Right atrium auricular region (tissue), 2 donors: ENCODE measurements at regions not wholly inside any gene's neighbourhood (a gene's known extent, or its start where the extent isn't known, plus 50 kb on each side); places are given as distances from the start of the nearest gene placed in this dataset.

Experiments used
- DNase-seq: peaks from one replicate; pipeline ENCODE4 v3.0.0-alpha.2; 2019; ENCODE audit warnings: low spot score
- H3K27ac ChIP-seq, 2 donors: fragments of 200-600 bp; sonication (generic); 1 replicate in 1 of 2; 2 replicates in 1 of 2; pipeline ENCODE4 v1.5.1; 2016 to 2019
- H3K27me3 ChIP-seq, 2 donors: fragments of 200-600 bp; sonication (generic); one replicate each; pipeline versions ENCODE4 v1.5.1 to v1.6.0; 2017 to 2019
- H3K36me3 ChIP-seq: fragments of 200-600 bp; sonication (generic); one replicate; pipeline ENCODE4 v1.5.1; 2016
- H3K4me1 ChIP-seq, 2 donors: fragments of 200-600 bp; sonication (generic); one replicate each; pipeline versions ENCODE4 v1.5.1 to v1.6.0; 2017 to 2019
- H3K4me3 ChIP-seq, 2 donors: fragments of 200-600 bp; sonication (generic); 1 replicate in 1 of 2; 2 replicates in 1 of 2; pipeline ENCODE4 v1.5.1; 2017 to 2019; ENCODE audit warnings: mild to moderate bottlenecking in 1 of 2, moderate library complexity in 1 of 2
- H3K9me3 ChIP-seq, 2 donors: fragments of 200-600 bp; sonication (generic); one replicate each; pipeline ENCODE4 v1.5.1; 2019
- TF ChIP-seq, protein P1 (sequence below), 2 donors: fragments of 200-600 bp; sonication (generic); IDR thresholded peaks; one replicate each; pipeline ENCODE4 v1.5.1; 2019; ENCODE audit warnings: antibody characterized with exemption in 2 of 2

DNA sequence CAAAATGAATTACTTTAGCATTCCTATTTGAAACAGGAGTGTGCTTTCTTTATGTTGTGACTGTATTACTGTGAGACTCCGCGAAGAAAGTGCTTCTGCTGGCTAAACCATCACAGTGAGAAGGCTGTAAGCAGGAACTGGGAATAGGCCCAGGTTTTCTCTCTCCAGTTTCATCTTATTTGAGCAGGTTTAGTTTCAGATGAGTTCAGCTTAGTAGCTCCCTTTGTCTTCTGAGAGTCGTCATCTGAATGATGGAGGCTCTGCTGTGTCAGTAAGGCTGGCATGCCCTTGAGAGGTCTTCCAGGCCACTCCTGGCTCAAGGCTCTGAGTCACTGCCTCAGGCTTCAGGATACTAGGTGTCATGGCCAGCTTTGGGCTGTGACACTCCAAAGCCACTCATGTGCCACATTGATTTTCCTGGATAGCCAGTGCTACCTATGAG lies 205.6 kb upstream of the RGS6 start:
- TF ChIP-seq, protein P1, sequence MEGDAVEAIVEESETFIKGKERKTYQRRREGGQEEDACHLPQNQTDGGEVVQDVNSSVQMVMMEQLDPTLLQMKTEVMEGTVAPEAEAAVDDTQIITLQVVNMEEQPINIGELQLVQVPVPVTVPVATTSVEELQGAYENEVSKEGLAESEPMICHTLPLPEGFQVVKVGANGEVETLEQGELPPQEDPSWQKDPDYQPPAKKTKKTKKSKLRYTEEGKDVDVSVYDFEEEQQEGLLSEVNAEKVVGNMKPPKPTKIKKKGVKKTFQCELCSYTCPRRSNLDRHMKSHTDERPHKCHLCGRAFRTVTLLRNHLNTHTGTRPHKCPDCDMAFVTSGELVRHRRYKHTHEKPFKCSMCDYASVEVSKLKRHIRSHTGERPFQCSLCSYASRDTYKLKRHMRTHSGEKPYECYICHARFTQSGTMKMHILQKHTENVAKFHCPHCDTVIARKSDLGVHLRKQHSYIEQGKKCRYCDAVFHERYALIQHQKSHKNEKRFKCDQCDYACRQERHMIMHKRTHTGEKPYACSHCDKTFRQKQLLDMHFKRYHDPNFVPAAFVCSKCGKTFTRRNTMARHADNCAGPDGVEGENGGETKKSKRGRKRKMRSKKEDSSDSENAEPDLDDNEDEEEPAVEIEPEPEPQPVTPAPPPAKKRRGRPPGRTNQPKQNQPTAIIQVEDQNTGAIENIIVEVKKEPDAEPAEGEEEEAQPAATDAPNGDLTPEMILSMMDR (IDR thresholded peaks at IDR 0.05): no peak
- no peak overlapping the region for H3K4me3 ChIP-seq
- no peak for DNase-seq
- H3K36me3 ChIP-seq: peaks cover 14% of the 10 kb centered on the region
- no peaks in the 10 kb centered on the region for H3K27me3 ChIP-seq
- H3K27ac ChIP-seq: no peak overlapping the region
- no peaks in the 10 kb centered on the region for H3K4me1 ChIP-seq
- H3K9me3 ChIP-seq: no peaks in the 10 kb centered on the region

DNA sequence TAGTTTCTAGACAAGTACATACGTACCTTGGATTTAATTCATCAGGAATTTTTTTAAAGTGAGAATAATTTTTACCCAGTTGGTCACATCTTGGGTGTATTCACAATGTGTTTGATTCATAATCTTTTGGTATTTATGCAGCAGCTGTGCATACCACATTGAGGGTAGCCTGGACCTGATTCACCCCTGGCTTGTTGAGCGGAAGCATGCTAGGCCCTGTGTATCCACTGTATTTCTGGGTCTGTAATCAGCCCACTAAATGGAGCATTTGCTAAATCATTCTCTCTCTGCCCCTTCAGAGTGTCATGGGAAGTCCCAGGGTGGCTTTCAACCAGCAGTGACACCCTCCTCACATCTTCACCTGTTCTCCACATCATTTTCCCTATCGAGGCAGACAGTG lies 203.8 kb upstream of the RGS6 start:
- Histone ChIP-seq H3K27ac (no peak overlapping the region), H3K4me1 (no peaks in the 10 kb centered on the region), H3K36me3 (peaks cover 14% of the 10 kb centered on the region), H3K27me3 (no peaks in the 10 kb centered on the region), H3K4me3 (no peak overlapping the region), H3K9me3 (no peaks in the 10 kb centered on the region)
- TF ChIP-seq, protein P1 (IDR thresholded peaks at IDR 0.05): no peak
- no peak for DNase-seq

DNA sequence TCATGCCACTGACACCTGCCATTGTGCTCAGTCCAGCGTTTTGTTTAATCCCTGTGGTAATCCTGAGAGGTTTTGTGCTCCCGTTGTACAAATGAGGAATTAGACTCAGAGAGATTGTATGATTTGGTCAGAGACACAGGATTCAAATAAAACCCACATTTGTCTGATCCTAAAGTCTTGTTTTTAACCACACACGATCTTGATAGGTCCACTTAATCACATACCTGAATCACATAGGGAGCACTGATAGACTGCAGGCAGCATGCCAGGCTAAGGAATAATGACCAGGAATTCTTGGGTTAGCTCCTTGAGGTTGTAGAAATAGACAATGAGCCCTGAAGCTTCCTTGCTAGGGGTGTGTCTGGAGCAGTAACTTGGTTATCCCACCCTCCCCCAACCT lies 202.6 kb upstream of the RGS6 start:
- H3K36me3 ChIP-seq: peaks cover 16% of the 10 kb centered on the region

DNA sequence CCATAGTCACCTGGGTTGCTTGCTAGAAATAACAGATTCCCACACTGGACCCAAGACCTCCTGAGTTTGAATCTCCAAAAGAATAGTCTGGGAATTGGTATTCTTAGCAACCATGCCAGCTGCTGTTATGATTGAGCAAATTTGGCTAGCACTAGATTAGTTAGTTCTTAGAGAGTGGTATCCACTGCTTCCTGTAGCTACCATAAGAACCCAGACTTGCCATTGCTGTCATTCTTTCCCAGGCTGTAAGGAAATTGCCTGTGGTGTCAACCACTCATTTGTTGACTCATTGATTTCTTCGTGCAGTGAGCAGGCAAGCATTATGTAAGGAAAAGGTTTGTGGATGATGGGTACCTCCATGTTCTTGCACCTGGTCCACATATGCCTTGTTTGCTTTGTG lies 201.8 kb upstream of the RGS6 start:
- TF ChIP-seq, protein P1 (IDR thresholded peaks at IDR 0.05): no peak
- no peaks in the 10 kb centered on the region for H3K27me3 ChIP-seq
- no peak overlapping the region for H3K4me3 ChIP-seq
- no peaks in the 10 kb centered on the region for H3K4me1 ChIP-seq
- no peaks in the 10 kb centered on the region for H3K9me3 ChIP-seq
- peaks cover 12% of the 10 kb centered on the region for H3K36me3 ChIP-seq
- H3K27ac ChIP-seq: no peak overlapping the region
- DNase-seq: no peak

More for the DNA sequence above, 202.6 kb upstream of the RGS6 start:
- DNase-seq: no peak
- no peaks in the 10 kb centered on the region for H3K4me1 ChIP-seq
- H3K27me3 ChIP-seq: no peaks in the 10 kb centered on the region
- no peaks in the 10 kb centered on the region for H3K9me3 ChIP-seq
- H3K27ac ChIP-seq: no peak overlapping the region
- TF ChIP-seq, protein P1 (IDR thresholded peaks at IDR 0.05): no peak
- no peak overlapping the region for H3K4me3 ChIP-seq

DNA sequence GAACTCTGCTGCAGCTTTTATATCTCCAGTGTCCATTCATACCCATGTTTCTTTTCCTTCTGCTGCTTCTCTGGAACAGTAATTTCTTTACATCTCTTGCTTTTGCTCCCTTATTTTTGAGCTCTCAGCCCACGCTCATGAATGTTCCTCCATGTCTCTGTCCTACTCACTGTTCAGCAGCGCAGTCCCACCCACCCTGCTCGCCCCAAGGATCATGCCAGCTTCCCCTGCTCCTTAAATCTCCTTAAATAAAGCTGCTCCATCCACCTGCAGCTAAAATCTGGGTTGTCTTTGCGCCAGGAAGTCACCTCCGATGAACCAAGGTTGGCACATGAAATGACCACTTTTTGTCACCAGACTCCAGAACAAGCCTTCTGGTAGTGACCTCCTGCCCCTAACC lies 201.1 kb upstream of the RGS6 start:
- no peak for DNase-seq
- TF ChIP-seq, protein P1 (IDR thresholded peaks at IDR 0.05): no peak
- H3K27ac ChIP-seq: no peak overlapping the region
- peaks cover 19% of the 10 kb centered on the region for H3K36me3 ChIP-seq
- H3K9me3 ChIP-seq: no peaks in the 10 kb centered on the region
- no peaks in the 10 kb centered on the region for H3K27me3 ChIP-seq
- H3K4me3 ChIP-seq: no peak overlapping the region
- no peaks in the 10 kb centered on the region for H3K4me1 ChIP-seq

DNA sequence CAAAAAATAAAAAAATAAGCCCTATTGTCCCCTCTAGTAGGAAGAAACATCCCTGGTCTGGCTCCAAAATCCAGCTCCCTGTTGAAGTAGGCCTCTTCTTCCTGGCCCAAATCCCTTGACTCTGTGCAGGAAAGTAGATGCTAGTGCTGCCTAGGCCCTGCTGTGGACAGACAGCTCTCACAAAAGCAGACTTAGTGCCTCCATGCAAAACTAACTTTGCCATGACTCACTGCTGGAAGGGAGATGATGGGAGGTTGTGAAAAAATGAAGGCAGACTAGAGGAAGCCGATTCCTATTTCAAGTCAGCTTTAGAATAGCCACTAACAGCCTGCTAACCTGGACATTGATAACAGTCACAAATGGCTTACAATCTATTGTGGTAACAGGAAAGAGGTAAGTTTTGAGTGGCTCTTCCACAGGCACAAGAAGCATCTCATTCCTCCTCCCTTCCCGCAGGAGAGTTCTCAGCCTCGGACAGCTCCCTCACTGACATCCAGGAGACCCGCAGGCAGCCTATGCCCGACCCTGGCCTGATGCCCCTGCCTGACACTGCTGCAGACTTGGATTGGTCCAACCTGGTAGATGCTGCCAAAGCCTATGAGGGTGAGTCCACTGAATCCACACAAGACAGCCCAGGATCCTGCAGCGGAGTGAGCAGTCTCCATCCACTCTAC lies 198.9 kb upstream of the RGS6 start:
- Histone ChIP-seq H3K4me3 (no peak overlapping the region), H3K27me3 (no peaks in the 10 kb centered on the region), H3K4me1 (no peaks in the 10 kb centered on the region), H3K27ac (no peak overlapping the region), H3K36me3 (peaks cover 19% of the 10 kb centered on the region), H3K9me3 (no peaks in the 10 kb centered on the region)
- TF ChIP-seq, protein P1 (IDR thresholded peaks at IDR 0.05): no peak
- DNase-seq: no peak
